Transverse colon (tissue), 4 donors: ENCODE measurements at regions not wholly inside any gene's neighbourhood (a gene's known extent, or its start where the extent isn't known, plus 50 kb on each side); places are given as distances from the start of the nearest gene placed in this dataset.

Experiments used
- DNase-seq: peaks from one replicate; pipeline ENCODE4 v3.0.0-alpha.2; 2019
- H3K27ac ChIP-seq, 4 donors: fragments of 200-600 bp; sonication (generic); 2 replicates each; pipeline ENCODE4 v1.5.1; 2016 to 2018; ENCODE audit warnings: inconsistent platforms in 4 of 4
- H3K27me3 ChIP-seq: fragments of 200-600 bp; sonication (generic); 2 replicates; pipeline ENCODE4 v1.5.1; 2017; ENCODE audit warnings: inconsistent platforms
- H3K36me3 ChIP-seq, 4 donors: fragments of 200-600 bp; sonication (generic); 2 replicates each; pipeline ENCODE4 v1.5.1; 2017 to 2019; ENCODE audit warnings: inconsistent platforms in 4 of 4
- H3K4me1 ChIP-seq, 4 donors: fragments of 200-600 bp; sonication (generic); 2 replicates each; pipeline ENCODE4 v1.5.1; 2017 to 2020; ENCODE audit warnings: inconsistent platforms in 4 of 4
- H3K4me3 ChIP-seq, 4 donors: fragments of 200-600 bp; sonication (generic); 1 replicate in 1 of 4; 2 replicates in 3 of 4; pipeline versions ENCODE4 v1.5.1 to v1.6.1; 2017 to 2019; ENCODE audit warnings: inconsistent platforms in 4 of 4
- H3K9me3 ChIP-seq, 2 donors: fragments of 200-600 bp; sonication (generic); 2 replicates each; pipeline ENCODE4 v1.5.1; 2017 to 2019; ENCODE audit warnings: inconsistent platforms in 2 of 2
- EP300 ChIP-seq: sonication (generic); formaldehyde crosslinking; IDR thresholded peaks from one replicate; pipeline ENCODE4 v1.6.1; 2017; ENCODE audit warnings: antibody characterized with exemption, low read depth
- POLR2A ChIP-seq: fragments of 450-650 bp; IDR thresholded peaks from one replicate; pipeline ENCODE4 v1.6.1; 2016; ENCODE audit warnings: antibody characterized with exemption, mild to moderate bottlenecking, moderate library complexity
- POLR2AphosphoS5 ChIP-seq, 3 donors: sonication (generic); formaldehyde crosslinking; IDR thresholded peaks; one replicate each; pipeline ENCODE4 v1.6.1; 2016; ENCODE audit warnings: antibody characterized with exemption in 3 of 3
- WGBS, 2 donors: methylation state at CpG; one replicate each; pipeline ENCODE4 v1.1.5; 2018; ENCODE audit warnings: low coverage in 1 of 2; 5-methylcytosine and 5-hydroxymethylcytosine counted together
- in situ Hi-C, 4 donors: fragments of 200-750 bp; cut with MboI; loops; one replicate each; pipeline versions ENCODE4 v1.15.0 to v1.15.1; 2017; ENCODE audit warnings: low sequenced_read_pairs in 3 of 4, low pct_ligation_motif_present in 1 of 4, low pct_unique_long_range_greater_than_20kb in 1 of 4
- intact Hi-C: fragments of 100-400 bp; cut with DNase I; formaldehyde crosslinking; loops from one replicate; pipeline ENCODE4 v1.15.1; 2023; ENCODE audit warnings: low total_unique reads
- TF ChIP-seq, protein P1 (sequence below), 5 experiments: fragments of 200-600 bp in 3 of 5; fragments of 450-650 bp in 2 of 5; sonication (generic) in 3 of 5; IDR thresholded peaks; 1 replicate in 2 of 5; 2 replicates in 3 of 5; pipeline ENCODE4 v1.5.1; 2016 to 2017; ENCODE audit warnings: antibody characterized with exemption in 5 of 5, inconsistent platforms in 3 of 5, mild to moderate bottlenecking in 2 of 5, moderate library complexity in 1 of 5

DNA sequence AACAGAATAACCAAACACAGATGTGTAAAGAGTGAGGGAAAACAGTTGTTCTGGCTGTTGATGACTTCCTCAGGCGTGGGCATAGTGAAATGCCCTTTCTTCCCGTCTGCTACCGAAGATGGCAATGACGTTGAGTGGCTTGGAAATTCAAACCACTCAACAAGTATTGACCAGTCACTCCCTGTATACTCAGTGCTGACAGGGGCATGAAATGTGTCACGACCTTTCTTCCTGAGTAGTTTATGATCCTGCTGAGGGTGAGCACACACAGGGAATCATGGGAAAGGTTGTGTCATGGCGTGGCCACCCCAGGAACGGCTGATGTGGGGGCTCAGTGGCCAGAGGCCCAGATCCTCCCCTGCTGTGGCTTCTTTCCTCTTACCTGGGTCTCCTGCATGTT is 87.8 kb upstream of the C1QTNF9B start:
- TF ChIP-seq POLR2A = no peak
- TF ChIP-seq POLR2AphosphoS5 (IDR thresholded peaks at IDR 0.05) = no peak
- TF ChIP-seq, protein P1, sequence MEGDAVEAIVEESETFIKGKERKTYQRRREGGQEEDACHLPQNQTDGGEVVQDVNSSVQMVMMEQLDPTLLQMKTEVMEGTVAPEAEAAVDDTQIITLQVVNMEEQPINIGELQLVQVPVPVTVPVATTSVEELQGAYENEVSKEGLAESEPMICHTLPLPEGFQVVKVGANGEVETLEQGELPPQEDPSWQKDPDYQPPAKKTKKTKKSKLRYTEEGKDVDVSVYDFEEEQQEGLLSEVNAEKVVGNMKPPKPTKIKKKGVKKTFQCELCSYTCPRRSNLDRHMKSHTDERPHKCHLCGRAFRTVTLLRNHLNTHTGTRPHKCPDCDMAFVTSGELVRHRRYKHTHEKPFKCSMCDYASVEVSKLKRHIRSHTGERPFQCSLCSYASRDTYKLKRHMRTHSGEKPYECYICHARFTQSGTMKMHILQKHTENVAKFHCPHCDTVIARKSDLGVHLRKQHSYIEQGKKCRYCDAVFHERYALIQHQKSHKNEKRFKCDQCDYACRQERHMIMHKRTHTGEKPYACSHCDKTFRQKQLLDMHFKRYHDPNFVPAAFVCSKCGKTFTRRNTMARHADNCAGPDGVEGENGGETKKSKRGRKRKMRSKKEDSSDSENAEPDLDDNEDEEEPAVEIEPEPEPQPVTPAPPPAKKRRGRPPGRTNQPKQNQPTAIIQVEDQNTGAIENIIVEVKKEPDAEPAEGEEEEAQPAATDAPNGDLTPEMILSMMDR (IDR thresholded peaks at IDR 0.05) = no peak
- TF ChIP-seq EP300 = no peak
- in situ Hi-C loops (no loop called here), intact Hi-C loops (no loop called here)
- H3K4me1 ChIP-seq = peaks cover 0 to 18% (median 15%) of the 10 kb centered on the region in 4 donors
- peaks cover 14% of the 10 kb centered on the region for H3K27me3 ChIP-seq
- no peaks in the 10 kb centered on the region for H3K36me3 ChIP-seq
- no peak for DNase-seq
- no peaks in the 10 kb centered on the region for H3K9me3 ChIP-seq
- no peak overlapping the region for H3K4me3 ChIP-seq
- no peak overlapping the region for H3K27ac ChIP-seq
- 36% methylated on average over 7 of the region's 7 CpGs; no CpG with 5 or more reads in 1 of the 2 donors for WGBS, 2 donors

DNA sequence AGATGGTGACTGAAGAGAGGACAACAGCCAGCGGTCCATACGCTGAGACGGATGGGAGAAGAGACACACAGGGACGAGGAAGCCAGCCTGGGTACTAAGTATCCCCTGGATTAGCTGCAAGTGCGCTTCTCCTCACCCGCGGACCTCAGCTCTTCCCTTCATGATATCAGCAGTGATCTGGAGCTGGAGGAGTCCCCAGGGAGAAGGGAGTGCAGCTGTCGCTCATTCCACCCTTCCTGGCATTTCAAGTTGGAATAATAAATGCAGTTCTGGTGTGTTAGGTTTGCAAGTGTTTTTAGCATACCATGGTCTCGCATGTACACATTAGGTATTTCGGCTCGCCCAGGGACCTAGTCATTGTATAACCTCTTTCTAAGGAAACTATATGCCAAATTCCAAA is 88.5 kb upstream of the C1QTNF9B start:
- no peaks in the 10 kb centered on the region for H3K36me3 ChIP-seq
- no peak for DNase-seq
- peaks cover 6% of the 10 kb centered on the region for H3K27me3 ChIP-seq
- no peaks in the 10 kb centered on the region for H3K9me3 ChIP-seq
- intact Hi-C loops (no loop called here), in situ Hi-C loops (no loop called here)
- H3K27ac ChIP-seq = no peak overlapping the region
- H3K4me3 ChIP-seq = no peak overlapping the region
- H3K4me1 ChIP-seq = peaks cover 0 to 23% (median 17%) of the 10 kb centered on the region in 4 donors
- 84 to 100% methylated on average over 3 to 11 of the region's 11 CpGs for WGBS, 2 donors
- no peak for TF ChIP-seq EP300
- TF ChIP-seq POLR2A = no peak
- TF ChIP-seq, protein P1 (IDR thresholded peaks at IDR 0.05) = no peak
- no peak for TF ChIP-seq POLR2AphosphoS5 (IDR thresholded peaks at IDR 0.05)

DNA sequence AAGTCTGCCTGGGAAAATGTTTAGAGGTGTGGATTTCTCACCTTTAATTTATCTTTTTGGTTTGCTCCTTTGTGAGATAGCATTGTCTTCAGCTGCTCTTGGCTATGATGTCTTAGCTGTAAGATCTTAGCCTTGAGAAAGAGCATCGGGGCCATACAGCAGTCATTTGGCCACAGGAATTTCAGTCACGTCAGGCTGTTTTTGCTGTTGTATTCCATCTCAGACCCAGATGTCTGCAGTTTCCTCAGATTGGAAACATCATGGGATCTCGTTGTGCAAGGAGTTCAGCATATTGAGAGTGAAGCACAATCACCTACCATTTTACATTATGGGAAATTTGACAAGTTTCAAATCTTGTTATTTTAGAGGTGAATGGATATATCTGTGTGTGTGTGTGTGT is 89.3 kb upstream of the C1QTNF9B start:
- WGBS, 2 donors = 72 to 82% methylated on average over 2 to 3 of the region's 3 CpGs
- in situ Hi-C loops = no loop called here
- no peak for DNase-seq

DNA sequence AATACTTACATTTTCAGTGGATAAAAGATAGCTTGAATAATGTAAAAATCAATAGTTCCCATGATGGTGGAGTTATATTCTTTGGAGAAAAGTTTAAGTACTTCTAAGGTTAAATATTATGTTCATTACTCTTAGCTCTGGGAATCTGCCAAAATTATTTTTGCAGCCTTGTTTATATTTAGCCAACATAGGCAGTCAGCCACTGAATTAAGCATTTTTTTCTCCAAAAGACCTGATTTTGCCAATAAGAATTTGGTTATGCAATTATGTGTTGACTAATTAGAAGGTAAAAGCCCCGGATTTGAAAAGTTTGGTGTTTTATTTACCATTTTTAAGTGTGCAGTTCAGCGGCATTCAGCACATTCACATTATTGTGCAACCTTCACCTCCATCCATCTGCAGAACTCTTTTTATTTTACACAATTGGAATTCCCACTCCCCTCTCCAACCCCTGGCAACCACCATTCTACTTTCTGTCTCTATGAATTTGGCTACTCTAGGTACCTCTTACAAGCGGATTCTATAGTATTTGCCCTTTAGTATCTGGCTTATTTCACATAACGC is 90.1 kb upstream of the C1QTNF9B start:
- in situ Hi-C loops (no loop called here), intact Hi-C loops (no loop called here)
- H3K27ac ChIP-seq = no peak overlapping the region
- TF ChIP-seq POLR2A (no peak), EP300 (no peak), POLR2AphosphoS5 (IDR thresholded peaks at IDR 0.05) (no peak)
- TF ChIP-seq, protein P1 (IDR thresholded peaks at IDR 0.05) = no peak
- H3K36me3 ChIP-seq = no peaks in the 10 kb centered on the region
- H3K4me3 ChIP-seq = no peak overlapping the region
- no peaks in the 10 kb centered on the region for H3K27me3 ChIP-seq
- WGBS, 2 donors = 84 to 87% methylated on average over 4 of the region's 4 CpGs
- H3K4me1 ChIP-seq = peaks cover 0 to 30% (median 20%) of the 10 kb centered on the region in 4 donors
- H3K9me3 ChIP-seq = no peaks in the 10 kb centered on the region
- DNase-seq = no peak

More for the DNA sequence above, 89.3 kb upstream of the C1QTNF9B start:
- TF ChIP-seq, protein P1 (IDR thresholded peaks at IDR 0.05) = no peak
- TF ChIP-seq POLR2A = no peak
- intact Hi-C loops = no loop called here
- no peaks in the 10 kb centered on the region for H3K36me3 ChIP-seq
- H3K27me3 ChIP-seq = no peaks in the 10 kb centered on the region
- H3K9me3 ChIP-seq = no peaks in the 10 kb centered on the region
- H3K4me1 ChIP-seq = peaks cover 0 to 30% (median 20%) of the 10 kb centered on the region in 4 donors
- H3K4me3 ChIP-seq = no peak overlapping the region
- no peak overlapping the region for H3K27ac ChIP-seq
